SK-N-SH treated with all-trans-retinoic acid at 6 μM for 48 hours (cell line): ENCODE measurements at regions not wholly inside any gene's neighbourhood (a gene's known extent, or its start where the extent isn't known, plus 50 kb on each side); places are given as distances from the start of the nearest gene placed in this dataset.

Source experiments
- ATAC-seq: fragments of 200-7000 bp; cut with Tn5 transposase; 3 replicates; pipeline ENCODE4 v1.9.1; 2020; ENCODE audit warnings: mild to moderate bottlenecking, moderate library complexity
- ARNTL ChIP-seq: fragments of 450-650 bp; formaldehyde crosslinking; IDR thresholded peaks from 2 replicates; pipeline ENCODE4 v1.5.0; 2020; ENCODE audit warnings: low read depth, mild to moderate bottlenecking, moderate library complexity, borderline replicate concordance
- BACH2 ChIP-seq: fragments of 250-450 bp; sonication (Bioruptor Pico); IDR thresholded peaks from 2 replicates; pipeline ENCODE4 v1.9.0; 2021; ENCODE audit warnings: mild to moderate bottlenecking, borderline replicate concordance
- CSDC2 ChIP-seq: fragments of 250-450 bp; sonication (Bioruptor Pico); IDR thresholded peaks from 2 replicates; pipeline ENCODE4 v1.5.0; 2020; ENCODE audit warnings: mild to moderate bottlenecking, moderate library complexity
- ISL1 ChIP-seq: fragments of 250-450 bp; sonication (Bioruptor Pico); IDR thresholded peaks from 2 replicates; pipeline ENCODE4 v2.1.2; 2022; ENCODE audit warnings: mild to moderate bottlenecking, moderate library complexity
- OSR1 ChIP-seq: fragments of 250-450 bp; sonication (Bioruptor Pico); IDR thresholded peaks from 2 replicates; pipeline ENCODE4 v1.8.0; 2022; ENCODE audit warnings: moderate library complexity, mild to moderate bottlenecking, inconsistent platforms
- PPARA ChIP-seq: fragments of 250-450 bp; sonication (Bioruptor Pico); IDR thresholded peaks from 2 replicates; pipeline ENCODE4 v1.5.0; 2020; ENCODE audit warnings: mild to moderate bottlenecking, borderline replicate concordance
- RARB ChIP-seq: fragments of 250-450 bp; sonication (Bioruptor Pico); IDR thresholded peaks from 2 replicates; pipeline ENCODE4 v1.8.0; 2021; ENCODE audit warnings: mild to moderate bottlenecking, moderate library complexity
- TCF4 ChIP-seq: fragments of 250-450 bp; sonication (Bioruptor Pico); IDR thresholded peaks from 2 replicates; pipeline ENCODE4 v1.8.0; 2021; ENCODE audit warnings: mild to moderate bottlenecking, moderate library complexity, borderline replicate concordance
- TOX ChIP-seq: fragments of 250-450 bp; sonication (Bioruptor Pico); IDR thresholded peaks from 2 replicates; pipeline ENCODE4 v1.8.0; 2021; ENCODE audit warnings: mild to moderate bottlenecking, moderate library complexity, borderline replicate concordance
- ZC3H10 ChIP-seq: fragments of 250-450 bp; sonication (Bioruptor Pico); IDR thresholded peaks from 2 replicates; pipeline ENCODE4 v1.5.1; 2021; ENCODE audit warnings: mild to moderate bottlenecking, moderate library complexity
- ZFP3 ChIP-seq: fragments of 250-450 bp; sonication (Bioruptor Pico); IDR thresholded peaks from 2 replicates; pipeline ENCODE4 v1.5.0; 2020; ENCODE audit warnings: mild to moderate bottlenecking, moderate library complexity
- ZNF70 ChIP-seq: fragments of 450-650 bp; formaldehyde crosslinking; IDR thresholded peaks from 2 replicates; pipeline ENCODE4 v1.5.0; 2020; ENCODE audit warnings: mild to moderate bottlenecking, moderate library complexity
- ZNF8 ChIP-seq: fragments of 450-650 bp; formaldehyde crosslinking; IDR thresholded peaks from 2 replicates; pipeline ENCODE4 v1.5.0; 2020; ENCODE audit warnings: mild to moderate bottlenecking, moderate library complexity
- TF ChIP-seq, protein P1 (sequence below): fragments of 250-450 bp; sonication (Bioruptor Pico); IDR thresholded peaks from 2 replicates; pipeline ENCODE4 v1.5.1; 2021; ENCODE audit warnings: mild to moderate bottlenecking, moderate library complexity
- TF ChIP-seq, protein P2 (sequence below): fragments of 250-450 bp; sonication (Bioruptor Pico); IDR thresholded peaks from 2 replicates; pipeline ENCODE4 v1.5.1; 2020; ENCODE audit warnings: low read depth, mild to moderate bottlenecking, moderate library complexity
- TF ChIP-seq, protein P3 (sequence below): fragments of 250-450 bp; sonication (Bioruptor Pico); IDR thresholded peaks from 2 replicates; pipeline ENCODE4 v1.8.0; 2021; ENCODE audit warnings: low read depth, mild to moderate bottlenecking, moderate library complexity, borderline replicate concordance
- TF ChIP-seq, protein P4 (sequence below): fragments of 250-450 bp; sonication (Bioruptor Pico); IDR thresholded peaks from 2 replicates; pipeline ENCODE4 v1.5.0; 2020; ENCODE audit warnings: mild to moderate bottlenecking, moderate library complexity

DNA sequence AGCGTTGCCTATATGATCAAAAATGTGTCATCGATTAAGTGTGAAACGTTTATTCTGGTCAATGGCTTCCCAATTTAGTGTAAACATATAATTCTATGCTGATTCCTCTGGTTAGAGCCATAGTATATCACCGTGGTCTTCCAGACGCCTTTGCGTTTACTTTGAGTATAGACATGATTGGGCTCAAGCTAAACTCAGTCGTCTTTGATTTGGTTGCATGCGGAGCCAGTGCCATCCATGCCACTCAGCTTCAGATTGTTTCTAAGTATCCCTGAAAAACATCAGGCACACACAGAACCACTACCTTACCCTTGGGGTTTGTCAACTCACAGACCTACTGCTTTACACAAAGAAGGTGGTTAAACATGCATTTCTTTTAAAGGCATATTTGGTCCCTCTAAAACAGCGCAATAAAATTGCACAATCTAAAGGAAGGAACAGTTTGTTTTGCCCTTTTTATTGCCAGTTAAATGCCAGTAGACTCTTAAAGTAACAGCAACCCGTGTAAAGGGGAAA, 273.6 kb upstream of the KLF6 start:
- TF ChIP-seq CSDC2 (CRISPR knock-in tag) (no peak), BACH2 (CRISPR knock-in tag) (no peak), PPARA (CRISPR knock-in tag) (no peak), ARNTL (CRISPR knock-in tag) (no peak), OSR1 (no peak), RARB (CRISPR knock-in tag) (no peak), ISL1 (CRISPR knock-in tag) (no peak), ZNF8 (CRISPR knock-in tag) (no peak), ZNF70 (no peak)
- TF ChIP-seq, protein P1, sequence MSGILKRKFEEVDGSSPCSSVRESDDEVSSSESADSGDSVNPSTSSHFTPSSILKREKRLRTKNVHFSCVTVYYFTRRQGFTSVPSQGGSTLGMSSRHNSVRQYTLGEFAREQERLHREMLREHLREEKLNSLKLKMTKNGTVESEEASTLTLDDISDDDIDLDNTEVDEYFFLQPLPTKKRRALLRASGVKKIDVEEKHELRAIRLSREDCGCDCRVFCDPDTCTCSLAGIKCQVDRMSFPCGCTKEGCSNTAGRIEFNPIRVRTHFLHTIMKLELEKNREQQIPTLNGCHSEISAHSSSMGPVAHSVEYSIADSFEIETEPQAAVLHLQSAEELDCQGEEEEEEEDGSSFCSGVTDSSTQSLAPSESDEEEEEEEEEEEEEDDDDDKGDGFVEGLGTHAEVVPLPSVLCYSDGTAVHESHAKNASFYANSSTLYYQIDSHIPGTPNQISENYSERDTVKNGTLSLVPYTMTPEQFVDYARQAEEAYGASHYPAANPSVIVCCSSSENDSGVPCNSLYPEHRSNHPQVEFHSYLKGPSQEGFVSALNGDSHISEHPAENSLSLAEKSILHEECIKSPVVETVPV (CRISPR knock-in tag), result no peak
- TF ChIP-seq, protein P2, sequence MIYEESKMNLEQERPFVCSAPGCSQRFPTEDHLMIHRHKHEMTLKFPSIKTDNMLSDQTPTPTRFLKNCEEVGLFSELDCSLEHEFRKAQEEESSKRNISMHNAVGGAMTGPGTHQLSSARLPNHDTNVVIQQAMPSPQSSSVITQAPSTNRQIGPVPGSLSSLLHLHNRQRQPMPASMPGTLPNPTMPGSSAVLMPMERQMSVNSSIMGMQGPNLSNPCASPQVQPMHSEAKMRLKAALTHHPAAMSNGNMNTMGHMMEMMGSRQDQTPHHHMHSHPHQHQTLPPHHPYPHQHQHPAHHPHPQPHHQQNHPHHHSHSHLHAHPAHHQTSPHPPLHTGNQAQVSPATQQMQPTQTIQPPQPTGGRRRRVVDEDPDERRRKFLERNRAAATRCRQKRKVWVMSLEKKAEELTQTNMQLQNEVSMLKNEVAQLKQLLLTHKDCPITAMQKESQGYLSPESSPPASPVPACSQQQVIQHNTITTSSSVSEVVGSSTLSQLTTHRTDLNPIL (CRISPR knock-in tag), result no peak
- TF ChIP-seq, protein P3, sequence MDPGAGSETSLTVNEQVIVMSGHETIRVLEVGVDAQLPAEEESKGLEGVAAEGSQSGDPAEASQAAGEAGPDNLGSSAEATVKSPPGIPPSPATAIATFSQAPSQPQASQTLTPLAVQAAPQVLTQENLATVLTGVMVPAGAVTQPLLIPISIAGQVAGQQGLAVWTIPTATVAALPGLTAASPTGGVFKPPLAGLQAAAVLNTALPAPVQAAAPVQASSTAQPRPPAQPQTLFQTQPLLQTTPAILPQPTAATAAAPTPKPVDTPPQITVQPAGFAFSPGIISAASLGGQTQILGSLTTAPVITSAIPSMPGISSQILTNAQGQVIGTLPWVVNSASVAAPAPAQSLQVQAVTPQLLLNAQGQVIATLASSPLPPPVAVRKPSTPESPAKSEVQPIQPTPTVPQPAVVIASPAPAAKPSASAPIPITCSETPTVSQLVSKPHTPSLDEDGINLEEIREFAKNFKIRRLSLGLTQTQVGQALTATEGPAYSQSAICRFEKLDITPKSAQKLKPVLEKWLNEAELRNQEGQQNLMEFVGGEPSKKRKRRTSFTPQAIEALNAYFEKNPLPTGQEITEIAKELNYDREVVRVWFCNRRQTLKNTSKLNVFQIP (CRISPR knock-in tag), result no peak
- no peak for ATAC-seq

DNA sequence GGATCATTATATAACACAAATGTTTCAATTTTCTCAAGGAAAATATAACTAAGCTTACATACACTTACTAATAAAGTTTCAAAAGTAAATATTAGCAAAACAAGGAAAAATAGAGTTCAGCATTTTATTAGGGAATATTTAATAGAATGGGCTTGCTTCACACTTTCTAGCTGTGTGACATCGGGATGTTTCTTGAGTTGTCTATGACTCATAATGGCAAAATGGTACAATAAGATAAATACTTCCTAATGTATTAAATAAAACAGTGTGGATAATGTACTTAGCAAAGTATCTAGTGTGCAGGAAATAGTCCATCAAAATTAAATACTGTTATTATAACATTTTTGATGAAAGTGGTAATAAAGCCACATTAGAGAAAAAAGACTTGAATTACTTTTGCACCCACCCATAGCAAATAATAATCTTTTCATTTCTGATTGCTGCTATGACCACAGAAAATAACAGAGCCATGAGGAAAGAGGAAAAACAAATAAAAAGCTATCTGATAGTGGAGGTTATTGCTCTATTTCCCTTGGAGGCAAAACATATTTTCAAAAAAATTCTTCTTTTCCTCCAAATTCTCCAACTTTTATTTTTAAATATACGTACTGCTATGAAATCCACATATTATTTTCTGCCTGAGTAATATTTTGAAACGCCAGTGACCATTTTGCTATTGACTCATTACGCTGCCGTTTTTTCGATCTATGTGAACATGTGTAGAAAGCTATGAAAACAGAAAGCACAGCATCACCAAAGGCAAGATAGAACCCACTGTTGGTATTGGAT, 272.9 kb upstream of the KLF6 start:
- no peak for ATAC-seq
- TF ChIP-seq OSR1 (no peak), ZC3H10 (CRISPR knock-in tag) (no peak), ISL1 (CRISPR knock-in tag) (no peak), ZNF8 (CRISPR knock-in tag) (no peak), ARNTL (CRISPR knock-in tag) (no peak), TCF4 (CRISPR knock-in tag) (no peak), CSDC2 (CRISPR knock-in tag) (no peak), PPARA (CRISPR knock-in tag) (no peak), ZFP3 (CRISPR knock-in tag) (no peak), TOX (CRISPR knock-in tag) (no peak)
- TF ChIP-seq, protein P1 (CRISPR knock-in tag), result no peak
- TF ChIP-seq, protein P3 (CRISPR knock-in tag), result no peak
- TF ChIP-seq, protein P2 (CRISPR knock-in tag), result no peak

DNA sequence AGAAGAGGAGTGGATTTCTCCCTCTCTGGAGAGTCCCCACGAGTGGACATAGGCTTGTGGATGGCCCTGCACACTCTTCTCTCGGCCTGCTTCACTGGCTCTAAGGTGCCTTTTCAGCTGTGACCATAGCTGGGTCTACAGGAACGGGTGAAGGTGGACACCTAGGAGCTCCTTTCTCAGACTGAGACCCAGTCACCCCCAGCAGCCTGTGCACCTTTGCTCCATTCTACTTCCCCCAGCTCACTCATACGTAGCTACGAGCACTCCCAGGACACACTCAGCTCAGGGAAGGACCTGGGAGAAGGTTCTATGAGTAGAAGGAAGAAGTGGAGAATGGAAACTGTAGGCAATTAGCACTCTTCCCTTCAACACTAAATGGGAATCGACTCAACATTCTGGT, 272.0 kb upstream of the KLF6 start:
- no peak for ATAC-seq
- TF ChIP-seq, protein P3 (CRISPR knock-in tag), result no peak
- TF ChIP-seq, protein P4, sequence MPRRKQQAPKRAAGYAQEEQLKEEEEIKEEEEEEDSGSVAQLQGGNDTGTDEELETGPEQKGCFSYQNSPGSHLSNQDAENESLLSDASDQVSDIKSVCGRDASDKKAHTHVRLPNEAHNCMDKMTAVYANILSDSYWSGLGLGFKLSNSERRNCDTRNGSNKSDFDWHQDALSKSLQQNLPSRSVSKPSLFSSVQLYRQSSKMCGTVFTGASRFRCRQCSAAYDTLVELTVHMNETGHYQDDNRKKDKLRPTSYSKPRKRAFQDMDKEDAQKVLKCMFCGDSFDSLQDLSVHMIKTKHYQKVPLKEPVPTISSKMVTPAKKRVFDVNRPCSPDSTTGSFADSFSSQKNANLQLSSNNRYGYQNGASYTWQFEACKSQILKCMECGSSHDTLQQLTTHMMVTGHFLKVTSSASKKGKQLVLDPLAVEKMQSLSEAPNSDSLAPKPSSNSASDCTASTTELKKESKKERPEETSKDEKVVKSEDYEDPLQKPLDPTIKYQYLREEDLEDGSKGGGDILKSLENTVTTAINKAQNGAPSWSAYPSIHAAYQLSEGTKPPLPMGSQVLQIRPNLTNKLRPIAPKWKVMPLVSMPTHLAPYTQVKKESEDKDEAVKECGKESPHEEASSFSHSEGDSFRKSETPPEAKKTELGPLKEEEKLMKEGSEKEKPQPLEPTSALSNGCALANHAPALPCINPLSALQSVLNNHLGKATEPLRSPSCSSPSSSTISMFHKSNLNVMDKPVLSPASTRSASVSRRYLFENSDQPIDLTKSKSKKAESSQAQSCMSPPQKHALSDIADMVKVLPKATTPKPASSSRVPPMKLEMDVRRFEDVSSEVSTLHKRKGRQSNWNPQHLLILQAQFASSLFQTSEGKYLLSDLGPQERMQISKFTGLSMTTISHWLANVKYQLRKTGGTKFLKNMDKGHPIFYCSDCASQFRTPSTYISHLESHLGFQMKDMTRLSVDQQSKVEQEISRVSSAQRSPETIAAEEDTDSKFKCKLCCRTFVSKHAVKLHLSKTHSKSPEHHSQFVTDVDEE (CRISPR knock-in tag), result no peak
- TF ChIP-seq CSDC2 (CRISPR knock-in tag), result no peak
- TF ChIP-seq, protein P1 (CRISPR knock-in tag), result no peak
